ENCODE measurements at regions not wholly inside any gene's neighbourhood (a gene's known extent, or its start where the extent isn't known, plus 50 kb on each side); places are given as distances from the start of the nearest gene placed in this dataset.

- TF ChIP-seq CEBPB (IDR thresholded peaks at IDR 0.05; ENCODE audit: low read depth): no peak
- TF ChIP-seq ELF1 (IDR thresholded peaks at IDR 0.05; ENCODE audit: borderline replicate concordance, low read depth): no peak
- no peak for TF ChIP-seq MAX (IDR thresholded peaks at IDR 0.05)
- Histone ChIP-seq H3K9ac (ENCODE audit: low read length) (no peak overlapping the region), H3K4me1 (ENCODE audit: control insufficient read depth in 1 of 2, insufficient read depth in 2 of 2, low read length in 2 of 2) (no peaks in the 10 kb centered on the region), H2AFZ (ENCODE audit: low read depth, low read length, poor library complexity, severe bottlenecking) (no peak overlapping the region), H3K27me3 (ENCODE audit: insufficient read depth, low read length) (no peaks in the 10 kb centered on the region), H3K4me3 (replicated peaks in 1 of 2; ENCODE audit: low read depth in 1 of 2, low read length in 2 of 2) (no peak overlapping the region), H3K36me3 (ENCODE audit: control insufficient read depth in 1 of 2, insufficient read depth in 2 of 2, low read length in 2 of 2) (no peaks in the 10 kb centered on the region), H4K20me1 (ENCODE audit: insufficient read depth) (no peaks in the 10 kb centered on the region), H3K4me2 (ENCODE audit: low read length) (no peak overlapping the region), H3K27ac (ENCODE audit: low read depth, low read length) (no peak overlapping the region), H3K9me3 (ENCODE audit: control insufficient read depth in 1 of 2, insufficient read depth in 1 of 2, low read depth in 1 of 2, low read length in 2 of 2) (no peaks in the 10 kb centered on the region), H3K9me2 (ENCODE audit: insufficient read depth) (no peaks in the 10 kb centered on the region), H3K79me2 (ENCODE audit: insufficient read depth, low read length) (no peaks in the 10 kb centered on the region)
- POLR2A ChIA-PET: no interaction called here
- CTCF ChIA-PET: no interaction called here
- BruUV-seq (replicated peaks): no TSS peak
- intact Hi-C loops (cut with micrococcal nuclease): no loop called here
- RAD21 ChIA-PET (ENCODE audit: low non-redundant PET in 1 of 2, low total read pairs in 2 of 2, uncharacterized antibody in 2 of 2, unreplicated experiment in 2 of 2): no interaction called here
- no peak for ATAC-seq
- DNase-seq (ENCODE audit: low read depth, low spot score): no peak
Observed at GRCh38 chr16:6698548-6698947, 634.1 kb upstream of the RBFOX1 start.

GRCh38 chr16:6695666-6696065, 637.0 kb upstream of the RBFOX1 start:
- POLR2A ChIA-PET: no interaction called here
- Histone ChIP-seq H3K79me2 (ENCODE audit: insufficient read depth, low read length) (no peaks in the 10 kb centered on the region), H3K9ac (ENCODE audit: low read length) (no peak overlapping the region), H3K4me3 (replicated peaks in 1 of 2; ENCODE audit: low read depth in 1 of 2, low read length in 2 of 2) (no peak overlapping the region), H3K9me2 (ENCODE audit: insufficient read depth) (no peaks in the 10 kb centered on the region), H3K27me3 (ENCODE audit: insufficient read depth, low read length) (no peaks in the 10 kb centered on the region), H3K27ac (ENCODE audit: low read depth, low read length) (no peak overlapping the region), H4K20me1 (ENCODE audit: insufficient read depth) (no peaks in the 10 kb centered on the region), H3K4me1 (ENCODE audit: control insufficient read depth in 1 of 2, insufficient read depth in 2 of 2, low read length in 2 of 2) (no peaks in the 10 kb centered on the region), H2AFZ (ENCODE audit: low read depth, low read length, poor library complexity, severe bottlenecking) (no peak overlapping the region), H3K36me3 (ENCODE audit: control insufficient read depth in 1 of 2, insufficient read depth in 2 of 2, low read length in 2 of 2) (no peaks in the 10 kb centered on the region), H3K4me2 (ENCODE audit: low read length) (no peak overlapping the region), H3K9me3 (ENCODE audit: control insufficient read depth in 1 of 2, insufficient read depth in 1 of 2, low read depth in 1 of 2, low read length in 2 of 2) (no peaks in the 10 kb centered on the region)
- intact Hi-C loops (cut with micrococcal nuclease): no loop called here
- TF ChIP-seq ELF1 (IDR thresholded peaks at IDR 0.05; ENCODE audit: borderline replicate concordance, low read depth) (no peak), CEBPB (IDR thresholded peaks at IDR 0.05; ENCODE audit: low read depth) (no peak), TCF7L2 (IDR thresholded peaks at IDR 0.05; ENCODE audit: borderline replicate concordance, extremely low read depth, insufficient read depth, insufficient read length) (no peak), SP1 (IDR thresholded peaks at IDR 0.05; ENCODE audit: low read depth) (no peak), SIN3A (IDR thresholded peaks at IDR 0.05; ENCODE audit: low read depth) (no peak), ZBTB33 (IDR thresholded peaks at IDR 0.05; ENCODE audit: extremely low read depth, insufficient replicate concordance, low read length) (no peak), CBX3 (IDR thresholded peaks at IDR 0.05; ENCODE audit: low read depth) (no peak), ZFX (IDR thresholded peaks at IDR 0.05) (no peak), EZH2phosphoT487 (IDR thresholded peaks at IDR 0.05; ENCODE audit: borderline replicate concordance) (no peak), EGR1 (IDR thresholded peaks at IDR 0.05; ENCODE audit: low read depth) (no peak), EZH2 (IDR thresholded peaks at IDR 0.05) (no peak), FOSL1 (IDR thresholded peaks at IDR 0.05; ENCODE audit: low read depth) (no peak)
- DNase-seq (ENCODE audit: low read depth, low spot score): no peak
- CTCF ChIA-PET: no interaction called here
- no peak for ATAC-seq
- BruUV-seq (replicated peaks): no TSS peak
- RAD21 ChIA-PET (ENCODE audit: low non-redundant PET in 1 of 2, low total read pairs in 2 of 2, uncharacterized antibody in 2 of 2, unreplicated experiment in 2 of 2): no interaction called here
